Keratinocyte (primary cell): ENCODE measurements at regions not wholly inside any gene's neighbourhood (a gene's known extent, or its start where the extent isn't known, plus 50 kb on each side); places are given as distances from the start of the nearest gene placed in this dataset.
A peak's percentile ranks its signal among the peaks of the same experiment; 100 is the strongest.

Experiments used
- DNase-seq: peaks from one replicate; pipeline ENCODE4 v3.0.0-alpha.2; 2011; ENCODE audit warnings: low read depth, missing footprints, low spot score
- FAIRE-seq: peaks from 2 replicates; lab custom pipeline; 2011; peaks lifted over from hg19 to GRCh38; lab: Jason Lieb, UNC
- H2AFZ ChIP-seq: 2 replicates; pipeline ENCODE4 v1.6.0; 2012; ENCODE audit warnings: low read length, control low read depth, inconsistent platforms; ENCODE audit not compliant: control insufficient read depth
- H3K27ac ChIP-seq: 2 replicates; pipeline ENCODE4 v1.5.1; 2011; ENCODE audit warnings: low read length; ENCODE audit not compliant: control insufficient read depth, insufficient read depth
- H3K27me3 ChIP-seq: 3 replicates; pipeline ENCODE4 v1.6.0; 2011; ENCODE audit warnings: low read length; ENCODE audit not compliant: control insufficient read depth, insufficient read depth; ENCODE audit errors: extremely low read depth
- H3K36me3 ChIP-seq, 2 experiments: 2 replicates in 1 of 2; 3 replicates in 1 of 2; pipeline ENCODE4 v1.5.1; 2011; ENCODE audit warnings: low read length in 2 of 2, mild to moderate bottlenecking in 1 of 2; ENCODE audit not compliant: control insufficient read depth in 2 of 2, insufficient read depth in 2 of 2; ENCODE audit errors: extremely low read depth in 1 of 2
- H3K4me1 ChIP-seq: 3 replicates; pipeline ENCODE4 v1.5.1; 2011; ENCODE audit warnings: low read length; ENCODE audit not compliant: control insufficient read depth, insufficient read depth; ENCODE audit errors: extremely low read depth
- H3K4me2 ChIP-seq: 3 replicates; pipeline ENCODE4 v1.6.0; 2011; ENCODE audit warnings: low read depth, low read length; ENCODE audit not compliant: control insufficient read depth, insufficient read depth; ENCODE audit errors: extremely low read depth
- H3K4me3 ChIP-seq, 3 experiments: fragments of 200-600 bp in 1 of 3; sonication (generic) in 1 of 3; 2 replicates in 2 of 3; 3 replicates in 1 of 3; pipeline ENCODE4 v1.5.1; 2011 to 2016; ENCODE audit warnings: low read length in 3 of 3, mild to moderate bottlenecking in 3 of 3, control low read depth in 2 of 3, inconsistent platforms in 1 of 3, low read depth in 1 of 3, mixed read lengths in 1 of 3, mixed run types in 1 of 3, moderate library complexity in 1 of 3; ENCODE audit not compliant: control insufficient read depth in 2 of 3, insufficient read depth in 2 of 3; ENCODE audit errors: extremely low read depth in 1 of 3
- H3K79me2 ChIP-seq: 2 replicates; pipeline ENCODE4 v1.6.0; 2012; ENCODE audit warnings: low read length; ENCODE audit not compliant: control insufficient read depth, insufficient read depth
- H3K9ac ChIP-seq: 3 replicates; pipeline ENCODE4 v1.6.0; 2011; ENCODE audit warnings: low read length; ENCODE audit not compliant: control insufficient read depth, insufficient read depth; ENCODE audit errors: extremely low read depth
- H3K9me1 ChIP-seq: 3 replicates; pipeline ENCODE4 v1.6.0; 2011; ENCODE audit warnings: low read length; ENCODE audit not compliant: control insufficient read depth, insufficient read depth; ENCODE audit errors: extremely low read depth
- H3K9me3 ChIP-seq: 2 replicates; pipeline ENCODE4 v1.5.1; 2012; ENCODE audit warnings: low read depth, low read length; ENCODE audit not compliant: control insufficient read depth
- H4K20me1 ChIP-seq: 3 replicates; pipeline ENCODE4 v1.6.0; 2011; ENCODE audit warnings: low read length; ENCODE audit not compliant: control insufficient read depth, insufficient read depth; ENCODE audit errors: extremely low read depth
- EZH2 ChIP-seq: IDR thresholded peaks from one replicate; pipeline ENCODE4 v1.6.1; 2012; ENCODE audit warnings: inconsistent platforms, mild to moderate bottlenecking, low read length, moderate library complexity
- dilution Hi-C: fragments of 300-500 bp; cut with MboI; formaldehyde crosslinking; loops from one replicate; pipeline ENCODE4 v1.7.0; 2020; ENCODE audit warnings: low sequenced_read_pairs; ENCODE audit not compliant: extremely low pct_ligation_motif_present
- TF ChIP-seq, protein P1 (sequence below), 3 experiments: IDR thresholded peaks in 1 of 3; conservative IDR thresholded peaks in 1 of 3; optimal IDR thresholded peaks in 1 of 3; 2 replicates in 2 of 3; 3 replicates in 1 of 3; pipeline versions ENCODE3 to v1.5.1; 2011; ENCODE audit warnings: low read length in 3 of 3, mild to moderate bottlenecking in 3 of 3, moderate library complexity in 2 of 3, control low read depth in 1 of 3, inconsistent platforms in 1 of 3; ENCODE audit not compliant: insufficient read depth in 2 of 3; ENCODE audit errors: extremely low read depth in 1 of 3

DNA sequence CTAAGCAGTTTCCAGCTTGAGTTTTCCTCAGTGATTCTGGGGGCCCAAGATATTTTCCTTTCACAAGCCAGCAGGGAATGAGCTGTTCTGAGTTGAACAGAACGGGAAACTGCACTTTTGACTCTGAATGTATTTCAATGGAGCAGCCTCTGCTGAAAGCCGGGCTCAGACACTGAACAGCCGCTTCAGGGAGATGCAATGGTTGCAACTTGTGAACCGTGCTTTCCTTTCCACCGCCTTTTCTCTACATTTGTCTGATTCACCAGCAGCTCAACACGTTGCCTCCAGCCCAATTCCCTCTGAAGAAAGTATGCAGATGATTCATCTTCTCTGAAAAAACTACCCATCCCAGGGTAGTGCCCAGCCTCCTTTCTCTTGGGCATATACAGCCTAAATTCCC lies 119.3 kb upstream of the PKDCC start:
- no peaks in the 10 kb centered on the region for H3K36me3 ChIP-seq
- DNase-seq (peak; percentile 26), FAIRE-seq (peak; percentile 80)
- dilution Hi-C loops: no loop called here
- H3K4me3 ChIP-seq: no peak overlapping the region
- no peaks in the 10 kb centered on the region for H3K27me3 ChIP-seq
- H3K4me1 ChIP-seq: peaks cover 7% of the 10 kb centered on the region
- no peak for TF ChIP-seq EZH2
- TF ChIP-seq, protein P1, sequence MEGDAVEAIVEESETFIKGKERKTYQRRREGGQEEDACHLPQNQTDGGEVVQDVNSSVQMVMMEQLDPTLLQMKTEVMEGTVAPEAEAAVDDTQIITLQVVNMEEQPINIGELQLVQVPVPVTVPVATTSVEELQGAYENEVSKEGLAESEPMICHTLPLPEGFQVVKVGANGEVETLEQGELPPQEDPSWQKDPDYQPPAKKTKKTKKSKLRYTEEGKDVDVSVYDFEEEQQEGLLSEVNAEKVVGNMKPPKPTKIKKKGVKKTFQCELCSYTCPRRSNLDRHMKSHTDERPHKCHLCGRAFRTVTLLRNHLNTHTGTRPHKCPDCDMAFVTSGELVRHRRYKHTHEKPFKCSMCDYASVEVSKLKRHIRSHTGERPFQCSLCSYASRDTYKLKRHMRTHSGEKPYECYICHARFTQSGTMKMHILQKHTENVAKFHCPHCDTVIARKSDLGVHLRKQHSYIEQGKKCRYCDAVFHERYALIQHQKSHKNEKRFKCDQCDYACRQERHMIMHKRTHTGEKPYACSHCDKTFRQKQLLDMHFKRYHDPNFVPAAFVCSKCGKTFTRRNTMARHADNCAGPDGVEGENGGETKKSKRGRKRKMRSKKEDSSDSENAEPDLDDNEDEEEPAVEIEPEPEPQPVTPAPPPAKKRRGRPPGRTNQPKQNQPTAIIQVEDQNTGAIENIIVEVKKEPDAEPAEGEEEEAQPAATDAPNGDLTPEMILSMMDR (optimal IDR thresholded peaks at IDR 0.05 in 1 of 3, IDR thresholded peaks at IDR 0.05 in 1 of 3, conservative IDR thresholded peaks at IDR 0.05 in 1 of 3; ENCODE audit: extremely low read depth in 1 of 3, insufficient read depth in 2 of 3, low read length in 3 of 3): no peak
- H3K9me3 ChIP-seq: no peaks in the 10 kb centered on the region
- H3K9me1 ChIP-seq: no peaks in the 10 kb centered on the region
- no peaks in the 10 kb centered on the region for H4K20me1 ChIP-seq
- H2AFZ ChIP-seq: no peak overlapping the region
- no peak overlapping the region for H3K9ac ChIP-seq
- no peak overlapping the region for H3K27ac ChIP-seq
- no peaks in the 10 kb centered on the region for H3K79me2 ChIP-seq
- no peak overlapping the region for H3K4me2 ChIP-seq

DNA sequence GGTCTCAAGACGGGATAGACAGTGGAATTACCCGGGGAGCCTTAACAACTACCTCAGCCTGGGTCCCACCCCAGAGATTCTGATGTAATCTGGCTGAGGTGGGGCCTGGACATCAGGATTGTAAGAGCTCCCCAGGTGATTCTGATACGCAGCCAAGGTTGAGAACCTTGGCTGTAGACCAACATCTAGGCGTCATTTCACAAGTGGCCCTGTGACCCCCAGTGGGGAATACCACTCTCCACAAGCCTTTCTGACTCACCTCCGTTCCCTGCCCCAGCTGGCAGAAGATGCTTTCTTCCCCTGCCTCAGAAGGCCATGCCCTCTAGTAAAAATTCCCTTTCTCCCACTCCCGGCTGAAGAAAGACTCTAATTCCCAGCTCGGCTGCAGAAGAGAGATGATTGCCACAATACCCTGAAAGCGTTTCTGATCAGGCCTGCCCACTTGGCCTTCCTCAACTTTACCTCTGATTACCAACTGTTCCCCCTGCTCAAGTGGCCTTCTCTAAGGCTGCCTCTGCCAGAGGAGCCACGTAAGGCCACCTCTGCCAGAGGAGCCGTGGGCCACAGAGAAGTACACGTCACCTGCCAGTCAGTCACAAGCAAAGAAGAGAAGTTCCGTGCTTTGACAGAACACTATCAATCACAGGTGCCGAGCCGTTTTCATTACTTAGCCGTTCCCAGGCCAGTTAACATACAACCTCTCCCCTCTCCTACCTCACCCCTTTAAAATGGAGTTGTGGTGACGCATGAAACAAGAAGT lies 116.8 kb upstream of the PKDCC start:
- no peaks in the 10 kb centered on the region for H3K9me1 ChIP-seq
- H3K4me1 ChIP-seq: peaks cover 7% of the 10 kb centered on the region
- no peaks in the 10 kb centered on the region for H3K27me3 ChIP-seq
- DNase-seq (no peak), FAIRE-seq (no peak)
- no peaks in the 10 kb centered on the region for H3K9me3 ChIP-seq
- no peak overlapping the region for H3K4me3 ChIP-seq
- H3K27ac ChIP-seq: no peak overlapping the region
- no peak overlapping the region for H2AFZ ChIP-seq
- no peaks in the 10 kb centered on the region for H4K20me1 ChIP-seq
- H3K36me3 ChIP-seq: no peaks in the 10 kb centered on the region
- TF ChIP-seq EZH2: no peak
- TF ChIP-seq, protein P1 (optimal IDR thresholded peaks at IDR 0.05 in 1 of 3, IDR thresholded peaks at IDR 0.05 in 1 of 3, conservative IDR thresholded peaks at IDR 0.05 in 1 of 3; ENCODE audit: extremely low read depth in 1 of 3, insufficient read depth in 2 of 3, low read length in 3 of 3): no peak
- no peaks in the 10 kb centered on the region for H3K79me2 ChIP-seq
- dilution Hi-C loops: no loop called here
- H3K4me2 ChIP-seq: no peak overlapping the region
- no peak overlapping the region for H3K9ac ChIP-seq
